ENCODE measurements at regions not wholly inside any gene's neighbourhood (a gene's known extent, or its start where the extent isn't known, plus 50 kb on each side); places are given as distances from the start of the nearest gene placed in this dataset.

DNA sequence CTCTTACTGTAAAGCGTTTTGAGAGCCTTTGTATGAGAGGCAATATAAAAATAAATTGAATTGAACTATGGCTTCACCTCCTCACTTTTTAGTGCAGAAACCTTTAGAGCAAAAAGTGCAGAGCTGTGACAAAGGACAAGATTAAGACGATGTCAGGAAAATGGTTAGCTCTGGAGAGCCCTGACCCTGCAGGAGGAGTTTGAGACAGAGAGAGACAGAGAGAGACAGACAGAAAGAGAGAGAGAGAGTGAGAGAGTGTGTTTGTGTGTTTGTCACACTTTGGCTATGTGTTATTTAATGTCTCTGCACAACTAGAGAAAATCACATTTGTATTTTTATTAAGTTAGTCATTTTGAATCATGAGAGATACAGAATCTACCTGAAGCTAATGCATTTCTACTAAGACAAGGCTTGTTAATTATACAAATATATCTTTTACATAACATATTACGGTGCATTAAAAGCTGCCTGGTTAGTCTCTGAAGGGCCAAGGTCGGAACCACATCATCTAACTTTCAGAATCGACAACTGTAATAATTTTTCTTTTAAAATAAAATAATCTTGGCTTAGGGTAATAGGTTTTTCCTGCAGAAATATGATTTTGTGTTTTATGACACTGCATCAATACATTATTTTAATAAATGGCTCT, 423.5 kb upstream of the ZEB2 start:
- Mint-ChIP-seq H3K9me3 (ENCODE audit: insufficient read depth) (no peaks in the 10 kb centered on the region), H3K27ac (no peak overlapping the region), H3K4me3 (no peak overlapping the region), H3K4me1 (no peaks in the 10 kb centered on the region), H3K27me3 (no peaks in the 10 kb centered on the region)
- Histone ChIP-seq H4K20me1 (ENCODE audit: control insufficient read depth, insufficient read depth, low read length, poor library complexity, severe bottlenecking) (no peaks in the 10 kb centered on the region), H3K9me3 (ENCODE audit: control extremely low read depth in 1 of 3, control insufficient read depth in 2 of 3, insufficient read depth in 1 of 3, low read length in 2 of 3) (no peaks in the 10 kb centered on the region), H3K36me3 (replicated peaks in 1 of 2; ENCODE audit: control extremely low read depth in 1 of 2, control insufficient read depth in 1 of 2, extremely low read depth in 1 of 2, insufficient read depth in 2 of 2, low read length in 1 of 2) (no peaks in the 10 kb centered on the region), H3K9ac (ENCODE audit: low read length) (no peak overlapping the region), H3K4me1 (ENCODE audit: control insufficient read depth in 2 of 2, insufficient read depth in 2 of 2, low read length in 2 of 2) (no peaks in the 10 kb centered on the region), H3K4me2 (replicated peaks; ENCODE audit: low read depth, low read length, poor library complexity, severe bottlenecking) (no peak overlapping the region), H3K27ac (ENCODE audit: low read length in 2 of 2) (no peak overlapping the region), H3K4me3 (ENCODE audit: control extremely low read depth in 1 of 5, extremely low read depth in 1 of 5, insufficient read depth in 1 of 5, low read depth in 2 of 5, low read length in 4 of 5) (no peak overlapping the region), H3K79me2 (ENCODE audit: control insufficient read depth, insufficient read depth, low read length) (no peaks in the 10 kb centered on the region), H3K27me3 (replicated peaks in 1 of 4; ENCODE audit: control extremely low read depth in 1 of 4, control insufficient read depth in 3 of 4, insufficient read depth in 4 of 4, low read length in 3 of 4) (no peaks in the 10 kb centered on the region), H2AFZ (ENCODE audit: insufficient read depth, low read depth, low read length, poor library complexity, severe bottlenecking) (no peak overlapping the region)
- intact Hi-C loops (cut with micrococcal nuclease): no loop called here
- DNase-seq (no peak), ATAC-seq (ENCODE audit: low read depth) (no peak)
- TF ChIP-seq EZH2 (IDR thresholded peaks at IDR 0.05; ENCODE audit: borderline replicate concordance, insufficient read depth, low read depth, low read length, poor library complexity, severe bottlenecking): no peak
- TF ChIP-seq, protein P1, sequence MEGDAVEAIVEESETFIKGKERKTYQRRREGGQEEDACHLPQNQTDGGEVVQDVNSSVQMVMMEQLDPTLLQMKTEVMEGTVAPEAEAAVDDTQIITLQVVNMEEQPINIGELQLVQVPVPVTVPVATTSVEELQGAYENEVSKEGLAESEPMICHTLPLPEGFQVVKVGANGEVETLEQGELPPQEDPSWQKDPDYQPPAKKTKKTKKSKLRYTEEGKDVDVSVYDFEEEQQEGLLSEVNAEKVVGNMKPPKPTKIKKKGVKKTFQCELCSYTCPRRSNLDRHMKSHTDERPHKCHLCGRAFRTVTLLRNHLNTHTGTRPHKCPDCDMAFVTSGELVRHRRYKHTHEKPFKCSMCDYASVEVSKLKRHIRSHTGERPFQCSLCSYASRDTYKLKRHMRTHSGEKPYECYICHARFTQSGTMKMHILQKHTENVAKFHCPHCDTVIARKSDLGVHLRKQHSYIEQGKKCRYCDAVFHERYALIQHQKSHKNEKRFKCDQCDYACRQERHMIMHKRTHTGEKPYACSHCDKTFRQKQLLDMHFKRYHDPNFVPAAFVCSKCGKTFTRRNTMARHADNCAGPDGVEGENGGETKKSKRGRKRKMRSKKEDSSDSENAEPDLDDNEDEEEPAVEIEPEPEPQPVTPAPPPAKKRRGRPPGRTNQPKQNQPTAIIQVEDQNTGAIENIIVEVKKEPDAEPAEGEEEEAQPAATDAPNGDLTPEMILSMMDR (IDR thresholded peaks at IDR 0.05): no peak
- CTCF ChIA-PET: no interaction called here
- no CpG with 5 or more reads among the region's 5 CpGs for whole genome bisulfite sequencing (ENCODE audit: insufficient coverage)
- POLR2A ChIA-PET: no interaction called here

DNA sequence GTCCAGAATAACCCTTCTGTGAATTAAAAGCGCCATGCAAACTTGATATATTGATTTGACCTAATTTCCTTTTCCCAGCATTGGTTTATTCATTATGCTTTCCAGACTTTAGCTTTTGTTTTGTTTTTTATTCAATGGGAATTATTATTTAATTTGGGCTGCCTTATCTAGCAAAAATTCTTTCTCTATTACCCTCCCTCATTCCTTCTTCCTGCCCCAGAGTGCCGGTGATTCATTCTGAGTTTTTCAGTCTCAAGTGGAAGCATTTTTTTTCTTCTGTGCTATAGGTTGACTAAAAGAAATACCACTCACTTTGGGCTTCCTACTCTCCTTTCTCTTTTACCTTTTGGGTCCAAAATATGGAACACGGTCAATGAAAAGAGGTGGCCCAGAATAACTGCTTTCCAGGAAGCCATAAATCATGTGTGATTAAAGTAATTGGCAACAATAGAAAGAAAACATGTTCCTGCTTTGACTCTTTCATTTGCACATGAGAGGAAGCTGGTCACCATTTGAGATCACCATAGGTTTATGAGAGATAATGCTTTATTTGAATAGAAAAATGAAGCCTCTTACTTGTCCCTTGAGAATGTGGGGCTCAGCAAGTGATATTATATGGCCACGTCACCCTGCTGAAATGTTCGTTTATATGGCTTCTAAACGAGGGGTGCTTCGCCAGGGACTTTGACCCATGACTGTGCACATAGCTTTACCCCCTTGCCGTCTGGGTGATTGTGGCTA, 422.8 kb upstream of the ZEB2 start:
- no peaks in the 10 kb centered on the region for H3K27me3 Mint-ChIP-seq
- no peak overlapping the region for H3K4me2 ChIP-seq (replicated peaks; ENCODE audit: low read depth, low read length, poor library complexity, severe bottlenecking)

More for the DNA sequence above, 422.8 kb upstream of the ZEB2 start:
- Histone ChIP-seq H3K36me3 (replicated peaks in 1 of 2; ENCODE audit: control extremely low read depth in 1 of 2, control insufficient read depth in 1 of 2, extremely low read depth in 1 of 2, insufficient read depth in 2 of 2, low read length in 1 of 2) (no peaks in the 10 kb centered on the region), H2AFZ (ENCODE audit: insufficient read depth, low read depth, low read length, poor library complexity, severe bottlenecking) (no peak overlapping the region), H3K9me3 (ENCODE audit: control extremely low read depth in 1 of 3, control insufficient read depth in 2 of 3, insufficient read depth in 1 of 3, low read length in 2 of 3) (no peaks in the 10 kb centered on the region), H3K79me2 (ENCODE audit: control insufficient read depth, insufficient read depth, low read length) (no peaks in the 10 kb centered on the region), H3K27ac (ENCODE audit: low read length in 2 of 2) (no peak overlapping the region), H3K4me1 (ENCODE audit: control insufficient read depth in 2 of 2, insufficient read depth in 2 of 2, low read length in 2 of 2) (no peaks in the 10 kb centered on the region), H4K20me1 (ENCODE audit: control insufficient read depth, insufficient read depth, low read length, poor library complexity, severe bottlenecking) (no peaks in the 10 kb centered on the region), H3K27me3 (replicated peaks in 1 of 4; ENCODE audit: control extremely low read depth in 1 of 4, control insufficient read depth in 3 of 4, insufficient read depth in 4 of 4, low read length in 3 of 4) (no peaks in the 10 kb centered on the region), H3K4me3 (ENCODE audit: control extremely low read depth in 1 of 5, extremely low read depth in 1 of 5, insufficient read depth in 1 of 5, low read depth in 2 of 5, low read length in 4 of 5) (no peak overlapping the region), H3K9ac (ENCODE audit: low read length) (no peak overlapping the region)
- H3K4me3 Mint-ChIP-seq: no peak overlapping the region
- intact Hi-C loops (cut with micrococcal nuclease): no loop called here
- WGBS (ENCODE audit: insufficient coverage): 76% methylated on average over 3 of the region's 8 CpGs
- no peak overlapping the region for H3K27ac Mint-ChIP-seq
- CTCF ChIA-PET: no interaction called here
- TF ChIP-seq EZH2 (IDR thresholded peaks at IDR 0.05; ENCODE audit: borderline replicate concordance, insufficient read depth, low read depth, low read length, poor library complexity, severe bottlenecking): no peak
- TF ChIP-seq, protein P1 (IDR thresholded peaks at IDR 0.05): no peak
- H3K9me3 Mint-ChIP-seq (ENCODE audit: insufficient read depth): no peaks in the 10 kb centered on the region
- POLR2A ChIA-PET: no interaction called here
- DNase-seq (no peak), ATAC-seq (ENCODE audit: low read depth) (no peak)
- no peaks in the 10 kb centered on the region for H3K4me1 Mint-ChIP-seq
